CD14-positive monocyte (primary cell): ENCODE measurements at regions not wholly inside any gene's neighbourhood (a gene's known extent, or its start where the extent isn't known, plus 50 kb on each side); places are given as distances from the start of the nearest gene placed in this dataset.

Experiments
- DNase-seq, 3 donors: peaks; one replicate each; pipeline ENCODE4 v3.0.0-alpha.2; 2011 to 2022
- H2AFZ ChIP-seq: 2 replicates; pipeline ENCODE4 v1.6.0; 2012; ENCODE audit warnings: mild to moderate bottlenecking, low read depth, low read length, inconsistent platforms; ENCODE audit not compliant: insufficient read depth, poor library complexity, severe bottlenecking
- H3K27ac ChIP-seq, 2 donors: 1 replicate in 1 of 2; 2 replicates in 1 of 2; pipeline ENCODE4 v1.5.1; 2012 to 2013; ENCODE audit warnings: low read length in 2 of 2, control low read depth in 1 of 2, inconsistent platforms in 1 of 2, low read depth in 1 of 2, mild to moderate bottlenecking in 1 of 2
- H3K27me3 ChIP-seq, 2 donors: one replicate each; pipeline versions ENCODE4 v1.6.0 to v1.6.1; 2011 to 2013; ENCODE audit warnings: low read length in 2 of 2; ENCODE audit not compliant: control insufficient read depth in 2 of 2, insufficient read depth in 2 of 2
- H3K36me3 ChIP-seq, 2 donors: replicated peaks in 1 of 2; 1 replicate in 1 of 2; 2 replicates in 1 of 2; pipeline versions ENCODE4 v1.5.1 to v1.6.1; 2012 to 2013; ENCODE audit warnings: low read length in 2 of 2, control low read depth in 1 of 2, inconsistent platforms in 1 of 2, mild to moderate bottlenecking in 1 of 2; ENCODE audit not compliant: insufficient read depth in 2 of 2, control insufficient read depth in 1 of 2
- H3K4me1 ChIP-seq, 2 donors: 1 replicate in 1 of 2; 2 replicates in 1 of 2; pipeline versions ENCODE4 v1.5.1 to v1.6.1; 2012 to 2013; ENCODE audit warnings: low read length in 2 of 2, control low read depth in 1 of 2, inconsistent platforms in 1 of 2, mild to moderate bottlenecking in 1 of 2, moderate library complexity in 1 of 2; ENCODE audit not compliant: insufficient read depth in 2 of 2, control insufficient read depth in 1 of 2
- H3K4me2 ChIP-seq: replicated peaks from 2 replicates; pipeline ENCODE3; 2012; ENCODE audit warnings: low read length, moderate library complexity, mild to moderate bottlenecking; ENCODE audit not compliant: poor library complexity, severe bottlenecking; ENCODE audit errors: extremely low read depth
- H3K4me3 ChIP-seq, 3 experiments: fragments of 200-600 bp in 1 of 3; sonication (generic) in 1 of 3; replicated peaks in 1 of 3; 1 replicate in 2 of 3; 2 replicates in 1 of 3; pipeline ENCODE4 v1.5.1; 2011 to 2013; ENCODE audit warnings: low read length in 3 of 3, mild to moderate bottlenecking in 3 of 3, control low read depth in 2 of 3, low read depth in 2 of 3, inconsistent platforms in 1 of 3, moderate library complexity in 1 of 3
- H3K79me2 ChIP-seq: 2 replicates; pipeline ENCODE4 v1.6.0; 2012; ENCODE audit warnings: mild to moderate bottlenecking, control low read depth, inconsistent platforms, low read length, moderate library complexity; ENCODE audit not compliant: insufficient read depth
- H3K9ac ChIP-seq: 2 replicates; pipeline ENCODE4 v1.6.0; 2017; ENCODE audit warnings: low read length, mild to moderate bottlenecking; ENCODE audit not compliant: insufficient read depth, poor library complexity, severe bottlenecking
- H3K9me3 ChIP-seq, 2 donors: replicated peaks in 1 of 2; 1 replicate in 1 of 2; 2 replicates in 1 of 2; pipeline versions ENCODE4 v1.5.1 to v1.6.1; 2012 to 2013; ENCODE audit warnings: low read length in 2 of 2, control low read depth in 1 of 2; ENCODE audit not compliant: control insufficient read depth in 1 of 2, insufficient read depth in 1 of 2
- H4K20me1 ChIP-seq: 2 replicates; pipeline ENCODE4 v1.6.0; 2012; ENCODE audit warnings: mild to moderate bottlenecking, low read length, control low read depth, moderate library complexity; ENCODE audit not compliant: insufficient read depth
- H3K27ac Mint-ChIP-seq, 7 donors: one replicate each; pipeline ENCODE4 v1.8.0; 2020; ENCODE audit warnings: mild to moderate bottlenecking in 7 of 7, mixed read lengths in 7 of 7, moderate library complexity in 6 of 7, inconsistent platforms in 2 of 7
- H3K27me3 Mint-ChIP-seq, 3 donors: one replicate each; pipeline ENCODE4 v1.8.0; 2021 to 2022; ENCODE audit warnings: low read depth in 3 of 3, mild to moderate bottlenecking in 3 of 3, mixed read lengths in 3 of 3, moderate library complexity in 3 of 3, inconsistent platforms in 1 of 3
- H3K36me3 Mint-ChIP-seq, 2 donors: one replicate each; pipeline ENCODE4 v1.8.0; 2020; ENCODE audit warnings: mixed read lengths in 2 of 2, inconsistent platforms in 1 of 2, mild to moderate bottlenecking in 1 of 2
- H3K4me1 Mint-ChIP-seq: one replicate; pipeline ENCODE4 v1.8.0; 2020; ENCODE audit warnings: mild to moderate bottlenecking, mixed read lengths
- H3K4me3 Mint-ChIP-seq, 2 donors: one replicate each; pipeline ENCODE4 v1.8.0; 2020; ENCODE audit warnings: mild to moderate bottlenecking in 2 of 2, mixed read lengths in 2 of 2, moderate library complexity in 1 of 2
- H3K9me3 Mint-ChIP-seq, 7 donors: one replicate each; pipeline ENCODE4 v1.8.0; 2020 to 2022; ENCODE audit warnings: mixed read lengths in 7 of 7, mild to moderate bottlenecking in 6 of 7, moderate library complexity in 6 of 7, inconsistent platforms in 2 of 7
- WGBS: methylation state at CpG from one replicate; pipeline ENCODE4 v1.1.5; 2013; ENCODE audit warnings: missing lambda C conversion rate; ENCODE audit not compliant: insufficient coverage; 5-methylcytosine and 5-hydroxymethylcytosine counted together
- intact Hi-C, 2 donors: fragments of 100-400 bp; cut with micrococcal nuclease; formaldehyde crosslinking; loops; one replicate each; pipeline versions ENCODE4 v1.15.0 to v1.15.1; 2023
- TF ChIP-seq, protein P1 (sequence below): fragments of 200-600 bp; IDR thresholded peaks from one replicate; pipeline ENCODE4 v1.8.0; 2022; ENCODE audit warnings: antibody characterized with exemption, mild to moderate bottlenecking

DNA sequence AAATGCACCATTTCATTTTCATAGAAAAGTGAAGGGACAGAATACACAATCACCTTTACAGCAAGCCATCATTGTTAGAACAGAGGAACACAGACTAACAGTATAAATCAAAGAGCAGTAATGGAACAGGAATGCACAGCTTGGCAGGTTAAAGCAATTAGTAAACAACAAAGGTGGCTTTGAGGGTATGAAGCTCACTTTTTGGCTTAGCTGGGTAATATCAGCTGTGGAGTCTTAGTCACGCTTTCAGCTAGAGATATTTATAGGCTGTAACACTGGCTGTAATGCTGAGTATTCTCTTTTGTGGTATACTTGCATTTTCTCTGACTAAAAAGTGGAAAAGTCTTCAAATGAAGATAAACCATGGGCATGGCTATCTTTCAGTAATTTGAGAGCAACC, 1780.5 kb downstream of the LRRC4C start:
- H3K9me3 ChIP-seq, result peaks cover 19 to 21% of the 10 kb centered on the region in 2 donors
- no peak for DNase-seq
- H3K27ac Mint-ChIP-seq, result no peak overlapping the region
- whole genome bisulfite sequencing, result 83% methylated on average over 1 of the region's 1 CpG
- no peak overlapping the region for H3K4me3 Mint-ChIP-seq
- intact Hi-C loops, result no loop called here
- no peak overlapping the region for H3K27ac ChIP-seq
- no peaks in the 10 kb centered on the region for H3K4me1 ChIP-seq
- no peaks in the 10 kb centered on the region for H3K79me2 ChIP-seq
- H3K9me3 Mint-ChIP-seq, result peaks cover 2 to 15% (median 8%) of the 10 kb centered on the region in 7 donors
- H4K20me1 ChIP-seq, result no peaks in the 10 kb centered on the region
- H3K36me3 ChIP-seq, result no peaks in the 10 kb centered on the region
- no peak overlapping the region for H2AFZ ChIP-seq
- no peaks in the 10 kb centered on the region for H3K36me3 Mint-ChIP-seq
- H3K4me2 ChIP-seq, result no peak overlapping the region
- no peaks in the 10 kb centered on the region for H3K27me3 ChIP-seq
- TF ChIP-seq, protein P1, sequence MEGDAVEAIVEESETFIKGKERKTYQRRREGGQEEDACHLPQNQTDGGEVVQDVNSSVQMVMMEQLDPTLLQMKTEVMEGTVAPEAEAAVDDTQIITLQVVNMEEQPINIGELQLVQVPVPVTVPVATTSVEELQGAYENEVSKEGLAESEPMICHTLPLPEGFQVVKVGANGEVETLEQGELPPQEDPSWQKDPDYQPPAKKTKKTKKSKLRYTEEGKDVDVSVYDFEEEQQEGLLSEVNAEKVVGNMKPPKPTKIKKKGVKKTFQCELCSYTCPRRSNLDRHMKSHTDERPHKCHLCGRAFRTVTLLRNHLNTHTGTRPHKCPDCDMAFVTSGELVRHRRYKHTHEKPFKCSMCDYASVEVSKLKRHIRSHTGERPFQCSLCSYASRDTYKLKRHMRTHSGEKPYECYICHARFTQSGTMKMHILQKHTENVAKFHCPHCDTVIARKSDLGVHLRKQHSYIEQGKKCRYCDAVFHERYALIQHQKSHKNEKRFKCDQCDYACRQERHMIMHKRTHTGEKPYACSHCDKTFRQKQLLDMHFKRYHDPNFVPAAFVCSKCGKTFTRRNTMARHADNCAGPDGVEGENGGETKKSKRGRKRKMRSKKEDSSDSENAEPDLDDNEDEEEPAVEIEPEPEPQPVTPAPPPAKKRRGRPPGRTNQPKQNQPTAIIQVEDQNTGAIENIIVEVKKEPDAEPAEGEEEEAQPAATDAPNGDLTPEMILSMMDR, result no peak
- H3K4me3 ChIP-seq, result no peak overlapping the region
- H3K4me1 Mint-ChIP-seq, result no peaks in the 10 kb centered on the region
- H3K27me3 Mint-ChIP-seq, result no peaks in the 10 kb centered on the region
- H3K9ac ChIP-seq, result no peak overlapping the region

DNA sequence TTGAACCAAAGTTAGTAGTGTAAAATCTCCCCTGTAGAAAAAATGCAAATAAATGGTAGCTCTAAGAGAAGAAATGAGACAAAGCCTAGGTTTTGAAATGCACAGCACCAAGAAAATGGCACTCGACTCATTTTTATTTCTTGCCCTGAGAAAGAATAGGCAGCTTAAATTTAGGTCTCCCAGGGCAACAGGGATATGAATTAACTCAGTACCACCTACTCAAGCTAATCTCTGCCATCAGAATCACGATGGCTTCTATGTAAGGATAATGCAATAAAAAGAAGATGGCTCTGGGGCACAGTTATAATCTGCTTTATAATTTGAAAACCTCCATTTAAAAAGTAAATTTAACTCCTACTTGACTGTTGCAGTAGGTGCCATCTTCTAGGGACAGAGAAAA, 1784.3 kb downstream of the LRRC4C start:
- H3K4me3 Mint-ChIP-seq, result no peak overlapping the region
- no peak overlapping the region for H3K4me2 ChIP-seq

More for the DNA sequence above, 1784.3 kb downstream of the LRRC4C start:
- H3K27ac ChIP-seq, result no peak overlapping the region
- no peak overlapping the region for H3K9ac ChIP-seq
- no peaks in the 10 kb centered on the region for H3K4me1 Mint-ChIP-seq
- H3K4me3 ChIP-seq, result no peak overlapping the region
- no peaks in the 10 kb centered on the region for H3K4me1 ChIP-seq
- H3K36me3 Mint-ChIP-seq, result no peaks in the 10 kb centered on the region
- no peaks in the 10 kb centered on the region for H3K79me2 ChIP-seq
- intact Hi-C loops, result no loop called here
- peaks cover 0 to 13% (median 5%) of the 10 kb centered on the region in 7 donors for H3K9me3 Mint-ChIP-seq
- WGBS, result no CpG with 5 or more reads among the region's 2 CpGs
- TF ChIP-seq, protein P1, result no peak
- H3K27ac Mint-ChIP-seq, result no peak overlapping the region
- H3K9me3 ChIP-seq, result peaks cover 13 to 14% of the 10 kb centered on the region in 2 donors
- DNase-seq, result no peak
- no peaks in the 10 kb centered on the region for H3K36me3 ChIP-seq
- H3K27me3 Mint-ChIP-seq, result no peaks in the 10 kb centered on the region
- no peak overlapping the region for H2AFZ ChIP-seq
- no peaks in the 10 kb centered on the region for H3K27me3 ChIP-seq
- no peaks in the 10 kb centered on the region for H4K20me1 ChIP-seq
